GM23338 (cell line): ENCODE measurements at regions not wholly inside any gene's neighbourhood (a gene's known extent, or its start where the extent isn't known, plus 50 kb on each side); places are given as distances from the start of the nearest gene placed in this dataset.

Experiments used
- ATAC-seq: fragments of 200-7000 bp; cut with Tn5 transposase; 3 replicates; pipeline ENCODE4 v1.9.1; 2020
- DNase-seq: peaks from one replicate; pipeline ENCODE4 v3.0.0-alpha.2; 2015; ENCODE audit warnings: low spot score
- H2AFZ ChIP-seq: fragments of 200-600 bp; sonication (generic); 2 replicates; pipeline ENCODE4 v1.8.0; 2016; ENCODE audit warnings: antibody characterized with exemption, mild to moderate bottlenecking, moderate library complexity
- H3F3A ChIP-seq: fragments of 200-600 bp; sonication (generic); replicated peaks from 2 replicates; pipeline ENCODE4 v1.8.0; 2017; ENCODE audit warnings: antibody characterized with exemption, mixed run types, low read depth
- H3K27ac ChIP-seq: fragments of 200-600 bp; sonication (generic); 2 replicates; pipeline ENCODE4 v1.6.1; 2016; ENCODE audit warnings: low read depth
- H3K27me3 ChIP-seq: fragments of 200-600 bp; sonication (generic); 2 replicates; pipeline ENCODE4 v1.8.0; 2016; ENCODE audit warnings: mild to moderate bottlenecking, mixed run types, moderate library complexity; ENCODE audit not compliant: insufficient read depth
- H3K36me3 ChIP-seq: fragments of 200-600 bp; sonication (generic); 2 replicates; pipeline ENCODE4 v1.8.0; 2016; ENCODE audit warnings: mild to moderate bottlenecking; ENCODE audit not compliant: insufficient read depth
- H3K4me1 ChIP-seq: fragments of 200-600 bp; sonication (generic); 2 replicates; pipeline ENCODE4 v1.8.0; 2016; ENCODE audit warnings: mild to moderate bottlenecking, moderate library complexity; ENCODE audit not compliant: insufficient read depth
- H3K4me2 ChIP-seq: fragments of 200-600 bp; sonication (generic); 2 replicates; pipeline ENCODE4 v1.7.1; 2017; ENCODE audit warnings: mixed run types
- H3K4me3 ChIP-seq: fragments of 200-600 bp; sonication (generic); 2 replicates; pipeline ENCODE4 v1.6.1; 2016; ENCODE audit warnings: mixed run types
- H3K79me2 ChIP-seq: fragments of 200-600 bp; sonication (generic); replicated peaks from 2 replicates; pipeline ENCODE4 v1.8.0; 2017; ENCODE audit warnings: mild to moderate bottlenecking; ENCODE audit not compliant: insufficient read depth
- H3K9me2 ChIP-seq: fragments of 200-600 bp; sonication (generic); 2 replicates; pipeline ENCODE4 v1.8.0; 2017; ENCODE audit not compliant: insufficient read depth
- H4K20me1 ChIP-seq: fragments of 200-600 bp; sonication (generic); replicated peaks from 2 replicates; pipeline ENCODE4 v1.8.0; 2017; ENCODE audit warnings: mild to moderate bottlenecking; ENCODE audit not compliant: insufficient read depth
- H3K27ac Mint-ChIP-seq: 2 replicates; pipeline ENCODE4 v1.8.0; 2020; ENCODE audit warnings: inconsistent platforms, mild to moderate bottlenecking, moderate library complexity, mixed read lengths
- H3K27me3 Mint-ChIP-seq: 3 replicates; pipeline ENCODE4 v1.8.0; 2022; ENCODE audit warnings: low read depth, mild to moderate bottlenecking, moderate library complexity, mixed read lengths, inconsistent platforms; ENCODE audit not compliant: insufficient read depth, poor library complexity
- H3K36me3 Mint-ChIP-seq: 3 replicates; pipeline ENCODE4 v1.8.0; 2021; ENCODE audit warnings: low read depth, mild to moderate bottlenecking, inconsistent platforms, moderate library complexity, mixed read lengths
- H3K4me1 Mint-ChIP-seq: 3 replicates; pipeline ENCODE4 v1.8.0; 2020; ENCODE audit warnings: mild to moderate bottlenecking, inconsistent platforms, mixed read lengths
- H3K4me3 Mint-ChIP-seq: 3 replicates; pipeline ENCODE4 v1.8.0; 2021; ENCODE audit warnings: moderate library complexity, mild to moderate bottlenecking, inconsistent platforms, mixed read lengths
- H3K9me3 Mint-ChIP-seq: 3 replicates; pipeline ENCODE4 v1.8.0; 2020; ENCODE audit warnings: moderate library complexity, mild to moderate bottlenecking, inconsistent platforms, mixed read lengths
- CREB1 ChIP-seq: fragments of 250-450 bp; sonication (Bioruptor Pico); IDR thresholded peaks from 2 replicates; pipeline ENCODE4 v1.5.0; 2020; ENCODE audit warnings: low read depth, mild to moderate bottlenecking, moderate library complexity
- EZH2 ChIP-seq: fragments of 200-600 bp; sonication (generic); IDR thresholded peaks from one replicate; pipeline ENCODE4 v1.8.0; 2017; ENCODE audit warnings: antibody characterized with exemption, mild to moderate bottlenecking, low read depth; ENCODE audit not compliant: unreplicated experiment
- EZH2phosphoT487 ChIP-seq: fragments of 200-600 bp; sonication (generic); IDR thresholded peaks from one replicate; pipeline ENCODE4 v1.8.1; 2018; ENCODE audit warnings: antibody characterized with exemption; ENCODE audit not compliant: unreplicated experiment
- JUNB ChIP-seq: IDR thresholded peaks from one replicate; pipeline ENCODE4 v1.6.1; 2016; ENCODE audit warnings: antibody characterized with exemption; ENCODE audit not compliant: unreplicated experiment
- NANOG ChIP-seq: IDR thresholded peaks from 2 replicates; pipeline ENCODE4 v1.6.1; 2016; ENCODE audit warnings: antibody characterized with exemption, borderline replicate concordance
- POLR2AphosphoS5 ChIP-seq: IDR thresholded peaks from 2 replicates; pipeline ENCODE4 v1.6.1; 2016; ENCODE audit warnings: antibody characterized with exemption, low read depth
- STAT1 ChIP-seq: IDR thresholded peaks from one replicate; pipeline ENCODE4 v1.6.1; 2016; ENCODE audit warnings: antibody characterized with exemption; ENCODE audit not compliant: unreplicated experiment
- ZNF114 ChIP-seq: fragments of 250-450 bp; sonication (Bioruptor Pico); IDR thresholded peaks from 2 replicates; pipeline ENCODE4 v1.5.0; 2020; ENCODE audit warnings: mild to moderate bottlenecking, moderate library complexity
- ZNF331 ChIP-seq: fragments of 250-450 bp; sonication (Bioruptor Pico); IDR thresholded peaks from 2 replicates; pipeline ENCODE4 v1.5.0; 2020; ENCODE audit warnings: low read depth, mild to moderate bottlenecking, moderate library complexity
- TF ChIP-seq, protein P1 (sequence below): fragments of 250-450 bp; sonication (Bioruptor Pico); IDR thresholded peaks from 2 replicates; pipeline ENCODE4 v1.5.0; 2020; ENCODE audit warnings: mild to moderate bottlenecking, moderate library complexity
- TF ChIP-seq, protein P2 (sequence below), 2 experiments: fragments of 200-600 bp in 1 of 2; sonication (generic) in 1 of 2; conservative IDR thresholded peaks; 2 replicates each; pipeline versions ENCODE4 v1.5.1 to v1.6.1; 2016 to 2017; ENCODE audit warnings: antibody characterized with exemption in 2 of 2, low read depth in 2 of 2, mild to moderate bottlenecking in 2 of 2, moderate library complexity in 1 of 2
- TF ChIP-seq, protein P3 (sequence below): IDR thresholded peaks from one replicate; pipeline ENCODE4 v1.6.1; 2018; ENCODE audit warnings: antibody characterized with exemption; ENCODE audit not compliant: unreplicated experiment
- TF ChIP-seq, protein P4 (sequence below): IDR thresholded peaks from 2 replicates; pipeline ENCODE4 v1.6.1; 2016; ENCODE audit warnings: antibody characterized with exemption

DNA sequence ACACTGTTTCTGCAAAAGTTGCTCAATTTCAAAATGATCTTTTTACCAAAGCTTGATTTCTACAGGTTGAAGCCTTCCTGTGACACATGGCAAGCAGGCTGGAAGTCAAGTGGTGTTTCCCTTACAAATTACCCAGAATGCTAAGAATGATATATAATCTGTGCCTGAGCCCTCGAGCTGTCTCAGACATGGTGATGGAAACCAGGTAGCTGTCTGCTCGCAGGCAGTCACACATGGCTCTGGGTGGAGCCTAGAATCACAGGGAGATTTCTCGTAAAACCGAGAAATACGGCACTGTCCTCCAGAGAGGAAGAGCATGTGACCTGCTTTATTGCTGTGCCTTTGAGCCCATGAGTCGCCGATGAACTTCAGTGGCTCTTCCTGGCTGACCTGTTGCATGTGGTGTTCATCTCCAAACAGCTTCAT, 392.9 kb downstream of the ZNF521 start:
- Histone ChIP-seq H4K20me1 (no peaks in the 10 kb centered on the region), H3K4me2 (no peak overlapping the region), H2AFZ (peak overlapping the region; percentile 69; the same call in 1 of the 2 replicates), H3K27me3 (no peaks in the 10 kb centered on the region), H3K36me3 (no peaks in the 10 kb centered on the region), H3K27ac (no peak overlapping the region), H3K4me1 (no peaks in the 10 kb centered on the region), H3K4me3 (no peak overlapping the region), H3K79me2 (no peaks in the 10 kb centered on the region), H3F3A (no peaks in the 10 kb centered on the region), H3K9me2 (0 out of 2 replicates have a peak, but pooled peaks cover 3% of the 10 kb centered on the region)
- DNase-seq = no peak
- Mint-ChIP-seq H3K9me3 (no peaks in the 10 kb centered on the region), H3K4me1 (peaks cover 5% of the 10 kb centered on the region; the same call in 2 of the 3 replicates), H3K27ac (no peak overlapping the region), H3K4me3 (no peak overlapping the region), H3K36me3 (no peaks in the 10 kb centered on the region), H3K27me3 (no peaks in the 10 kb centered on the region)
- TF ChIP-seq NANOG = no peak
- no peak for TF ChIP-seq CREB1
- TF ChIP-seq ZNF114 (CRISPR knock-in tag) = no peak
- TF ChIP-seq JUNB = no peak
- TF ChIP-seq, protein P1, sequence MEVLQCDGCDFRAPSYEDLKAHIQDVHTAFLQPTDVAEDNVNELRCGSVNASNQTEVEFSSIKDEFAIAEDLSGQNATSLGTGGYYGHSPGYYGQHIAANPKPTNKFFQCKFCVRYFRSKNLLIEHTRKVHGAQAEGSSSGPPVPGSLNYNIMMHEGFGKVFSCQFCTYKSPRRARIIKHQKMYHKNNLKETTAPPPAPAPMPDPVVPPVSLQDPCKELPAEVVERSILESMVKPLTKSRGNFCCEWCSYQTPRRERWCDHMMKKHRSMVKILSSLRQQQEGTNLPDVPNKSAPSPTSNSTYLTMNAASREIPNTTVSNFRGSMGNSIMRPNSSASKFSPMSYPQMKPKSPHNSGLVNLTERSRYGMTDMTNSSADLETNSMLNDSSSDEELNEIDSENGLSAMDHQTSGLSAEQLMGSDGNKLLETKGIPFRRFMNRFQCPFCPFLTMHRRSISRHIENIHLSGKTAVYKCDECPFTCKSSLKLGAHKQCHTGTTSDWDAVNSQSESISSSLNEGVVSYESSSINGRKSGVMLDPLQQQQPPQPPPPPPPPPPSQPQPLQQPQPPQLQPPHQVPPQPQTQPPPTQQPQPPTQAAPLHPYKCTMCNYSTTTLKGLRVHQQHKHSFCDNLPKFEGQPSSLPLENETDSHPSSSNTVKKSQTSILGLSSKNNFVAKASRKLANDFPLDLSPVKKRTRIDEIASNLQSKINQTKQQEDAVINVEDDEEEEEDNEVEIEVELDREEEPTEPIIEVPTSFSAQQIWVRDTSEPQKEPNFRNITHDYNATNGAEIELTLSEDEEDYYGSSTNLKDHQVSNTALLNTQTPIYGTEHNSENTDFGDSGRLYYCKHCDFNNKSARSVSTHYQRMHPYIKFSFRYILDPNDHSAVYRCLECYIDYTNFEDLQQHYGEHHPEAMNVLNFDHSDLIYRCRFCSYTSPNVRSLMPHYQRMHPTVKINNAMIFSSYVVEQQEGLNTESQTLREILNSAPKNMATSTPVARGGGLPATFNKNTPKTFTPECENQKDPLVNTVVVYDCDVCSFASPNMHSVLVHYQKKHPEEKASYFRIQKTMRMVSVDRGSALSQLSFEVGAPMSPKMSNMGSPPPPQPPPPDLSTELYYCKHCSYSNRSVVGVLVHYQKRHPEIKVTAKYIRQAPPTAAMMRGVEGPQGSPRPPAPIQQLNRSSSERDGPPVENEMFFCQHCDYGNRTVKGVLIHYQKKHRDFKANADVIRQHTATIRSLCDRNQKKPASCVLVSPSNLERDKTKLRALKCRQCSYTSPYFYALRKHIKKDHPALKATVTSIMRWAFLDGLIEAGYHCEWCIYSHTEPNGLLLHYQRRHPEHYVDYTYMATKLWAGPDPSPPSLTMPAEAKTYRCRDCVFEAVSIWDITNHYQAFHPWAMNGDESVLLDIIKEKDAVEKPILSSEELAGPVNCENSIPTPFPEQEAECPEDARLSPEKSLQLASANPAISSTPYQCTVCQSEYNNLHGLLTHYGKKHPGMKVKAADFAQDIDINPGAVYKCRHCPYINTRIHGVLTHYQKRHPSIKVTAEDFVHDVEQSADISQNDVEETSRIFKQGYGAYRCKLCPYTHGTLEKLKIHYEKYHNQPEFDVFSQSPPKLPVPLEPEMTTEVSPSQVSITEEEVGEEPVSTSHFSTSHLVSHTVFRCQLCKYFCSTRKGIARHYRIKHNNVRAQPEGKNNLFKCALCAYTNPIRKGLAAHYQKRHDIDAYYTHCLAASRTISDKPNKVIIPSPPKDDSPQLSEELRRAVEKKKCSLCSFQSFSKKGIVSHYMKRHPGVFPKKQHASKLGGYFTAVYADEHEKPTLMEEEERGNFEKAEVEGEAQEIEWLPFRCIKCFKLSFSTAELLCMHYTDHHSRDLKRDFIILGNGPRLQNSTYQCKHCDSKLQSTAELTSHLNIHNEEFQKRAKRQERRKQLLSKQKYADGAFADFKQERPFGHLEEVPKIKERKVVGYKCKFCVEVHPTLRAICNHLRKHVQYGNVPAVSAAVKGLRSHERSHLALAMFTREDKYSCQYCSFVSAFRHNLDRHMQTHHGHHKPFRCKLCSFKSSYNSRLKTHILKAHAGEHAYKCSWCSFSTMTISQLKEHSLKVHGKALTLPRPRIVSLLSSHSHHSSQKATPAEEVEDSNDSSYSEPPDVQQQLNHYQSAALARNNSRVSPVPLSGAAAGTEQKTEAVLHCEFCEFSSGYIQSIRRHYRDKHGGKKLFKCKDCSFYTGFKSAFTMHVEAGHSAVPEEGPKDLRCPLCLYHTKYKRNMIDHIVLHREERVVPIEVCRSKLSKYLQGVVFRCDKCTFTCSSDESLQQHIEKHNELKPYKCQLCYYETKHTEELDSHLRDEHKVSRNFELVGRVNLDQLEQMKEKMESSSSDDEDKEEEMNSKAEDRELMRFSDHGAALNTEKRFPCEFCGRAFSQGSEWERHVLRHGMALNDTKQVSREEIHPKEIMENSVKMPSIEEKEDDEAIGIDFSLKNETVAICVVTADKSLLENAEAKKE (CRISPR knock-in tag) = no peak
- TF ChIP-seq EZH2phosphoT487 = no peak
- no peak for TF ChIP-seq EZH2
- no peak for TF ChIP-seq STAT1
- TF ChIP-seq, protein P2, sequence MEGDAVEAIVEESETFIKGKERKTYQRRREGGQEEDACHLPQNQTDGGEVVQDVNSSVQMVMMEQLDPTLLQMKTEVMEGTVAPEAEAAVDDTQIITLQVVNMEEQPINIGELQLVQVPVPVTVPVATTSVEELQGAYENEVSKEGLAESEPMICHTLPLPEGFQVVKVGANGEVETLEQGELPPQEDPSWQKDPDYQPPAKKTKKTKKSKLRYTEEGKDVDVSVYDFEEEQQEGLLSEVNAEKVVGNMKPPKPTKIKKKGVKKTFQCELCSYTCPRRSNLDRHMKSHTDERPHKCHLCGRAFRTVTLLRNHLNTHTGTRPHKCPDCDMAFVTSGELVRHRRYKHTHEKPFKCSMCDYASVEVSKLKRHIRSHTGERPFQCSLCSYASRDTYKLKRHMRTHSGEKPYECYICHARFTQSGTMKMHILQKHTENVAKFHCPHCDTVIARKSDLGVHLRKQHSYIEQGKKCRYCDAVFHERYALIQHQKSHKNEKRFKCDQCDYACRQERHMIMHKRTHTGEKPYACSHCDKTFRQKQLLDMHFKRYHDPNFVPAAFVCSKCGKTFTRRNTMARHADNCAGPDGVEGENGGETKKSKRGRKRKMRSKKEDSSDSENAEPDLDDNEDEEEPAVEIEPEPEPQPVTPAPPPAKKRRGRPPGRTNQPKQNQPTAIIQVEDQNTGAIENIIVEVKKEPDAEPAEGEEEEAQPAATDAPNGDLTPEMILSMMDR (conservative IDR thresholded peaks at IDR 0.05; ENCODE audit: low read depth in 2 of 2) = no peak
- TF ChIP-seq POLR2AphosphoS5 = no peak
- TF ChIP-seq, protein P3, sequence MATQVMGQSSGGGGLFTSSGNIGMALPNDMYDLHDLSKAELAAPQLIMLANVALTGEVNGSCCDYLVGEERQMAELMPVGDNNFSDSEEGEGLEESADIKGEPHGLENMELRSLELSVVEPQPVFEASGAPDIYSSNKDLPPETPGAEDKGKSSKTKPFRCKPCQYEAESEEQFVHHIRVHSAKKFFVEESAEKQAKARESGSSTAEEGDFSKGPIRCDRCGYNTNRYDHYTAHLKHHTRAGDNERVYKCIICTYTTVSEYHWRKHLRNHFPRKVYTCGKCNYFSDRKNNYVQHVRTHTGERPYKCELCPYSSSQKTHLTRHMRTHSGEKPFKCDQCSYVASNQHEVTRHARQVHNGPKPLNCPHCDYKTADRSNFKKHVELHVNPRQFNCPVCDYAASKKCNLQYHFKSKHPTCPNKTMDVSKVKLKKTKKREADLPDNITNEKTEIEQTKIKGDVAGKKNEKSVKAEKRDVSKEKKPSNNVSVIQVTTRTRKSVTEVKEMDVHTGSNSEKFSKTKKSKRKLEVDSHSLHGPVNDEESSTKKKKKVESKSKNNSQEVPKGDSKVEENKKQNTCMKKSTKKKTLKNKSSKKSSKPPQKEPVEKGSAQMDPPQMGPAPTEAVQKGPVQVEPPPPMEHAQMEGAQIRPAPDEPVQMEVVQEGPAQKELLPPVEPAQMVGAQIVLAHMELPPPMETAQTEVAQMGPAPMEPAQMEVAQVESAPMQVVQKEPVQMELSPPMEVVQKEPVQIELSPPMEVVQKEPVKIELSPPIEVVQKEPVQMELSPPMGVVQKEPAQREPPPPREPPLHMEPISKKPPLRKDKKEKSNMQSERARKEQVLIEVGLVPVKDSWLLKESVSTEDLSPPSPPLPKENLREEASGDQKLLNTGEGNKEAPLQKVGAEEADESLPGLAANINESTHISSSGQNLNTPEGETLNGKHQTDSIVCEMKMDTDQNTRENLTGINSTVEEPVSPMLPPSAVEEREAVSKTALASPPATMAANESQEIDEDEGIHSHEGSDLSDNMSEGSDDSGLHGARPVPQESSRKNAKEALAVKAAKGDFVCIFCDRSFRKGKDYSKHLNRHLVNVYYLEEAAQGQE = no peak
- no peak for TF ChIP-seq ZNF331 (CRISPR knock-in tag)
- TF ChIP-seq, protein P4, sequence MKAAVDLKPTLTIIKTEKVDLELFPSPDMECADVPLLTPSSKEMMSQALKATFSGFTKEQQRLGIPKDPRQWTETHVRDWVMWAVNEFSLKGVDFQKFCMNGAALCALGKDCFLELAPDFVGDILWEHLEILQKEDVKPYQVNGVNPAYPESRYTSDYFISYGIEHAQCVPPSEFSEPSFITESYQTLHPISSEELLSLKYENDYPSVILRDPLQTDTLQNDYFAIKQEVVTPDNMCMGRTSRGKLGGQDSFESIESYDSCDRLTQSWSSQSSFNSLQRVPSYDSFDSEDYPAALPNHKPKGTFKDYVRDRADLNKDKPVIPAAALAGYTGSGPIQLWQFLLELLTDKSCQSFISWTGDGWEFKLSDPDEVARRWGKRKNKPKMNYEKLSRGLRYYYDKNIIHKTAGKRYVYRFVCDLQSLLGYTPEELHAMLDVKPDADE = no peak
- ATAC-seq = no peak
